Esophagus muscularis mucosa (tissue), 4 donors: ENCODE measurements at regions not wholly inside any gene's neighbourhood (a gene's known extent, or its start where the extent isn't known, plus 50 kb on each side); places are given as distances from the start of the nearest gene placed in this dataset.

ENCODE experiments used
- CTCF ChIP-seq, 3 experiments: fragments of 200-600 bp in 2 of 3; fragments of 450-650 bp in 1 of 3; sonication (generic) in 2 of 3; IDR thresholded peaks; one replicate each; pipeline ENCODE4 v1.5.1; 2017 to 2019; ENCODE audit warnings: antibody characterized with exemption in 3 of 3, mild to moderate bottlenecking in 2 of 3, moderate library complexity in 1 of 3
- EP300 ChIP-seq: sonication (generic); formaldehyde crosslinking; IDR thresholded peaks from one replicate; pipeline ENCODE4 v1.6.1; 2017; ENCODE audit warnings: antibody characterized with exemption
- POLR2A ChIP-seq: fragments of 450-650 bp; IDR thresholded peaks from one replicate; pipeline ENCODE4 v1.6.1; 2017; ENCODE audit warnings: antibody characterized with exemption, moderate library complexity, mild to moderate bottlenecking, low read depth
- POLR2AphosphoS5 ChIP-seq, 2 donors: sonication (generic); formaldehyde crosslinking; IDR thresholded peaks; one replicate each; pipeline ENCODE4 v1.6.1; 2017; ENCODE audit warnings: antibody characterized with exemption in 2 of 2

- no peak for TF ChIP-seq POLR2A
- no peak for TF ChIP-seq CTCF (IDR thresholded peaks at IDR 0.05)
- no peak for TF ChIP-seq EP300
- no peak for TF ChIP-seq POLR2AphosphoS5 (IDR thresholded peaks at IDR 0.05)
Measured at GRCh38 chr4:134089885-134090284, 111.7 kb downstream of the PABPC4L start.
